ENCODE measurements at regions not wholly inside any gene's neighbourhood (a gene's known extent, or its start where the extent isn't known, plus 50 kb on each side); places are given as distances from the start of the nearest gene placed in this dataset.

DNA sequence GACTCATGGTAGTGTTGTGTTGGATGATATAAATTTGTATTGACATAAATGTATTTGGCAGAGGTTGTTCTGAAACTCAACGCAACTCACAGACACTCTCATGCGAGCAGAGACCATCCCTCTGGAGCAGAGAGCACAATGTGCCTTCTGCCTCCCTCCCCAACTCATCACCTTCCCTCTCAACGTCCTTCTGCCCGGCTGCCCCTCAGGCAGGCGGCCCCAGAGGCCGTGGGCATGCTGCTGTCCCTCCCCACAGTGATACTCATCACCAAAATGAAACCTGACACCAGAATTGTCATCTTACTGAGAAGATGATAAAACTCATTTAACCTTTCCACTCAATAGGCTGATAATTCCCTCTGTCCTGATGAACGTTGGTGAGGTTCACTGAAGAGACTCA lies 260.6 kb downstream of the ETS1 start:
- TF ChIP-seq EP300 (IDR thresholded peaks at IDR 0.05) (no peak), POLR2AphosphoS2 (conservative IDR thresholded peaks at IDR 0.05; ENCODE audit: low read length) (no peak), POLR2A (IDR thresholded peaks at IDR 0.05; ENCODE audit: low read length) (no peak), RFX5 (IDR thresholded peaks at IDR 0.05) (no peak), SMC3 (IDR thresholded peaks at IDR 0.05) (no peak), NR3C1 (IDR thresholded peaks at IDR 0.05) (no peak), CHD2 (IDR thresholded peaks at IDR 0.05; ENCODE audit: low read length, partially characterized antibody) (no peak), MAFK (IDR thresholded peaks at IDR 0.05; ENCODE audit: partially characterized antibody) (no peak), MYC (IDR thresholded peaks at IDR 0.05; ENCODE audit: borderline replicate concordance, low read length) (no peak), RNF2 (IDR thresholded peaks at IDR 0.05; ENCODE audit: borderline replicate concordance, low read depth) (no peak), RAD21 (conservative IDR thresholded peaks at IDR 0.05 in 1 of 2, IDR thresholded peaks at IDR 0.05 in 1 of 2) (no peak)
- TF ChIP-seq, protein P1, sequence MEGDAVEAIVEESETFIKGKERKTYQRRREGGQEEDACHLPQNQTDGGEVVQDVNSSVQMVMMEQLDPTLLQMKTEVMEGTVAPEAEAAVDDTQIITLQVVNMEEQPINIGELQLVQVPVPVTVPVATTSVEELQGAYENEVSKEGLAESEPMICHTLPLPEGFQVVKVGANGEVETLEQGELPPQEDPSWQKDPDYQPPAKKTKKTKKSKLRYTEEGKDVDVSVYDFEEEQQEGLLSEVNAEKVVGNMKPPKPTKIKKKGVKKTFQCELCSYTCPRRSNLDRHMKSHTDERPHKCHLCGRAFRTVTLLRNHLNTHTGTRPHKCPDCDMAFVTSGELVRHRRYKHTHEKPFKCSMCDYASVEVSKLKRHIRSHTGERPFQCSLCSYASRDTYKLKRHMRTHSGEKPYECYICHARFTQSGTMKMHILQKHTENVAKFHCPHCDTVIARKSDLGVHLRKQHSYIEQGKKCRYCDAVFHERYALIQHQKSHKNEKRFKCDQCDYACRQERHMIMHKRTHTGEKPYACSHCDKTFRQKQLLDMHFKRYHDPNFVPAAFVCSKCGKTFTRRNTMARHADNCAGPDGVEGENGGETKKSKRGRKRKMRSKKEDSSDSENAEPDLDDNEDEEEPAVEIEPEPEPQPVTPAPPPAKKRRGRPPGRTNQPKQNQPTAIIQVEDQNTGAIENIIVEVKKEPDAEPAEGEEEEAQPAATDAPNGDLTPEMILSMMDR (IDR thresholded peaks at IDR 0.05) = no peak
- TF ChIP-seq, protein P2, sequence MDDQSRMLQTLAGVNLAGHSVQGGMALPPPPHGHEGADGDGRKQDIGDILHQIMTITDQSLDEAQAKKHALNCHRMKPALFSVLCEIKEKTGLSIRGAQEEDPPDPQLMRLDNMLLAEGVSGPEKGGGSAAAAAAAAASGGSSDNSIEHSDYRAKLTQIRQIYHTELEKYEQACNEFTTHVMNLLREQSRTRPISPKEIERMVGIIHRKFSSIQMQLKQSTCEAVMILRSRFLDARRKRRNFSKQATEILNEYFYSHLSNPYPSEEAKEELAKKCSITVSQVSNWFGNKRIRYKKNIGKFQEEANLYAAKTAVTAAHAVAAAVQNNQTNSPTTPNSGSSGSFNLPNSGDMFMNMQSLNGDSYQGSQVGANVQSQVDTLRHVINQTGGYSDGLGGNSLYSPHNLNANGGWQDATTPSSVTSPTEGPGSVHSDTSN (IDR thresholded peaks at IDR 0.05) = no peak
- TF ChIP-seq, protein P3, sequence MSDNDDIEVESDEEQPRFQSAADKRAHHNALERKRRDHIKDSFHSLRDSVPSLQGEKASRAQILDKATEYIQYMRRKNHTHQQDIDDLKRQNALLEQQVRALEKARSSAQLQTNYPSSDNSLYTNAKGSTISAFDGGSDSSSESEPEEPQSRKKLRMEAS (IDR thresholded peaks at IDR 0.05) = no peak
